Natural killer cell (primary cell): ENCODE measurements at regions not wholly inside any gene's neighbourhood (a gene's known extent, or its start where the extent isn't known, plus 50 kb on each side); places are given as distances from the start of the nearest gene placed in this dataset.
A peak's percentile ranks its signal among the peaks of the same experiment; 100 is the strongest.

Experiments used
- ATAC-seq, 3 donors: fragments of 150-1000 bp in 2 of 3; fragments of 200-7000 bp in 1 of 3; cut with Tn5 transposase; 1 replicate in 1 of 3; 2 replicates in 2 of 3; pipeline ENCODE4 v1.10.0; 2021; ENCODE audit warnings: mild to moderate bottlenecking in 2 of 3, moderate library complexity in 2 of 3
- DNase-seq, 2 donors: peaks; one replicate each; pipeline versions ENCODE4 v3.0.0 to v3.0.0-alpha.2; 2013 to 2021; ENCODE audit warnings: mixed read lengths in 1 of 2
- H3K27ac ChIP-seq: one replicate; pipeline ENCODE4 v1.5.1; 2013; ENCODE audit warnings: mild to moderate bottlenecking, low read length
- H3K27me3 ChIP-seq: one replicate; pipeline ENCODE4 v1.6.1; 2013; ENCODE audit warnings: low read length; ENCODE audit not compliant: control insufficient read depth, insufficient read depth
- H3K36me3 ChIP-seq: one replicate; pipeline ENCODE4 v1.6.1; 2013; ENCODE audit warnings: low read length; ENCODE audit not compliant: control insufficient read depth, insufficient read depth
- H3K4me1 ChIP-seq: one replicate; pipeline ENCODE4 v1.6.1; 2013; ENCODE audit warnings: low read length; ENCODE audit not compliant: control insufficient read depth, insufficient read depth
- H3K4me3 ChIP-seq: one replicate; pipeline ENCODE4 v1.5.1; 2013; ENCODE audit warnings: low read length
- H3K9me3 ChIP-seq: one replicate; pipeline ENCODE4 v1.6.1; 2013; ENCODE audit warnings: low read length; ENCODE audit not compliant: control insufficient read depth, insufficient read depth
- H3K27ac Mint-ChIP-seq, 2 donors: one replicate each; pipeline ENCODE4 v1.8.0; 2022; ENCODE audit warnings: mild to moderate bottlenecking in 2 of 2, mixed read lengths in 2 of 2, moderate library complexity in 1 of 2
- H3K27me3 Mint-ChIP-seq, 2 donors: one replicate each; pipeline ENCODE4 v1.8.0; 2022; ENCODE audit warnings: low read depth in 2 of 2, mixed read lengths in 2 of 2
- H3K36me3 Mint-ChIP-seq: one replicate; pipeline ENCODE4 v1.8.0; 2022; ENCODE audit warnings: mixed read lengths
- H3K4me1 Mint-ChIP-seq, 2 donors: one replicate each; pipeline ENCODE4 v1.8.0; 2022; ENCODE audit warnings: mixed read lengths in 2 of 2
- H3K4me3 Mint-ChIP-seq: one replicate; pipeline ENCODE4 v1.8.0; 2022; ENCODE audit warnings: mild to moderate bottlenecking, moderate library complexity, mixed read lengths
- H3K9me3 Mint-ChIP-seq, 2 donors: one replicate each; pipeline ENCODE4 v1.8.0; 2022; ENCODE audit warnings: mixed read lengths in 2 of 2
- WGBS: methylation state at CpG from one replicate; pipeline ENCODE4 v1.1.7; 2013; ENCODE audit warnings: missing lambda C conversion rate; ENCODE audit not compliant: insufficient coverage; 5-methylcytosine and 5-hydroxymethylcytosine counted together
- intact Hi-C: fragments of 100-400 bp; cut with micrococcal nuclease; formaldehyde crosslinking; loops from one replicate; pipeline ENCODE4 v1.14.2; 2022
- TF ChIP-seq, protein P1 (sequence below): fragments of 200-600 bp; IDR thresholded peaks from one replicate; pipeline ENCODE4 v1.8.0; 2022; ENCODE audit warnings: antibody characterized with exemption

DNA sequence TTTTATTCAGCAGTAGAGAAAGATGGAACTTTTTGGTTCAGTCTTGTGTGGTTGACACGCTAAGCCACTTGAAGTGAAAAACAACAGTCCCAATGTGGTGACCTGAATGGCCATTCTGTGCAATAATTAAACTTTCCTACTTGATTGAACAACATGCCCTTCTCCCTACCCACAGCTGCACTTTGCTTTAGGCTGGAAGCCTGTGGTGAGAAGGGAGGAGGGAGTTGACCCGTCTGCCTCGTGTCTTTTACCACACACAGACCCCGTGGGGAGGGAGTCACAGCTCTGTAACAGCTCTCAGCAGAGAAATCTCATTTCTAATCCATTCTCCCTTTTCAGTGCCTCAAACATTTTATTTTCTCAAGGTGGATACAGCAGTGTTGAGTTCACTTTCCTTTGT lies 138.2 kb upstream of the PKDCC start:
- Histone ChIP-seq H3K36me3 (no peaks in the 10 kb centered on the region), H3K4me3 (no peak overlapping the region), H3K27ac (no peak overlapping the region), H3K9me3 (no peaks in the 10 kb centered on the region), H3K27me3 (peaks cover 2% of the 10 kb centered on the region), H3K4me1 (no peaks in the 10 kb centered on the region)
- DNase-seq = no peak
- no peak overlapping the region for H3K4me3 Mint-ChIP-seq
- H3K9me3 Mint-ChIP-seq = no peaks in the 10 kb centered on the region
- H3K27me3 Mint-ChIP-seq = peaks cover 42 to 90% of the 10 kb centered on the region in 2 donors
- H3K27ac Mint-ChIP-seq = no peak overlapping the region
- no peaks in the 10 kb centered on the region for H3K36me3 Mint-ChIP-seq
- peak in 1 of 3 donors; percentile 30 for ATAC-seq
- 75% methylated on average over 1 of the region's 4 CpGs for WGBS
- TF ChIP-seq, protein P1, sequence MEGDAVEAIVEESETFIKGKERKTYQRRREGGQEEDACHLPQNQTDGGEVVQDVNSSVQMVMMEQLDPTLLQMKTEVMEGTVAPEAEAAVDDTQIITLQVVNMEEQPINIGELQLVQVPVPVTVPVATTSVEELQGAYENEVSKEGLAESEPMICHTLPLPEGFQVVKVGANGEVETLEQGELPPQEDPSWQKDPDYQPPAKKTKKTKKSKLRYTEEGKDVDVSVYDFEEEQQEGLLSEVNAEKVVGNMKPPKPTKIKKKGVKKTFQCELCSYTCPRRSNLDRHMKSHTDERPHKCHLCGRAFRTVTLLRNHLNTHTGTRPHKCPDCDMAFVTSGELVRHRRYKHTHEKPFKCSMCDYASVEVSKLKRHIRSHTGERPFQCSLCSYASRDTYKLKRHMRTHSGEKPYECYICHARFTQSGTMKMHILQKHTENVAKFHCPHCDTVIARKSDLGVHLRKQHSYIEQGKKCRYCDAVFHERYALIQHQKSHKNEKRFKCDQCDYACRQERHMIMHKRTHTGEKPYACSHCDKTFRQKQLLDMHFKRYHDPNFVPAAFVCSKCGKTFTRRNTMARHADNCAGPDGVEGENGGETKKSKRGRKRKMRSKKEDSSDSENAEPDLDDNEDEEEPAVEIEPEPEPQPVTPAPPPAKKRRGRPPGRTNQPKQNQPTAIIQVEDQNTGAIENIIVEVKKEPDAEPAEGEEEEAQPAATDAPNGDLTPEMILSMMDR = no peak
- H3K4me1 Mint-ChIP-seq = peaks cover 5 to 10% of the 10 kb centered on the region in 2 donors
- intact Hi-C loops = no loop called here

DNA sequence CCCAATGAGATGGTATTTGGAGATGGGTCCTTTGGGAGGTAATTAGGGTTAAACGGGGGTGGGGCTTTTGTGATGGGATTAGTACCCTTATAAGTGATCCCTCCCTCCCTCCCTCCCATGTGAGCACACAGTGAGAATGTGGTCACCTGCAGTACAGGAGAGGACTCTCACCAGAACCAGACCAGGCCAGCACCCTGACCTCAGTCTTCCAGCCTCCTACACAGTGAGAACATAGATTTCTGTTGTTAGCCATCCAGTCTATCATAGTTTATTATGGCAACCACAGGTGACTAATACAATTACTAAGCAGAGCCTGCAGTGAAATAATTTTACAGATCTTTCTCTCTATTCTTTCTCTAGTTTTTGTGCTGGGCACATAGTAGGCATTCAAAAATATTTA lies 137.7 kb upstream of the PKDCC start:
- DNase-seq (no peak), ATAC-seq (peak in 1 of 3 donors; percentile 48)
- H3K27ac ChIP-seq = no peak overlapping the region
- TF ChIP-seq, protein P1 = no peak
- no peak overlapping the region for H3K27ac Mint-ChIP-seq
- peaks cover 41 to 90% of the 10 kb centered on the region in 2 donors for H3K27me3 Mint-ChIP-seq
- intact Hi-C loops = no loop called here
- no peaks in the 10 kb centered on the region for H3K9me3 ChIP-seq
- no peaks in the 10 kb centered on the region for H3K36me3 Mint-ChIP-seq
- peaks cover 2% of the 10 kb centered on the region for H3K27me3 ChIP-seq
- peaks cover 5 to 10% of the 10 kb centered on the region in 2 donors for H3K4me1 Mint-ChIP-seq
- no peak overlapping the region for H3K4me3 ChIP-seq
- no peaks in the 10 kb centered on the region for H3K4me1 ChIP-seq
- H3K9me3 Mint-ChIP-seq = no peaks in the 10 kb centered on the region
- H3K4me3 Mint-ChIP-seq = no peak overlapping the region
- H3K36me3 ChIP-seq = no peaks in the 10 kb centered on the region
- WGBS = 80% methylated on average over 1 of the region's 1 CpG

DNA sequence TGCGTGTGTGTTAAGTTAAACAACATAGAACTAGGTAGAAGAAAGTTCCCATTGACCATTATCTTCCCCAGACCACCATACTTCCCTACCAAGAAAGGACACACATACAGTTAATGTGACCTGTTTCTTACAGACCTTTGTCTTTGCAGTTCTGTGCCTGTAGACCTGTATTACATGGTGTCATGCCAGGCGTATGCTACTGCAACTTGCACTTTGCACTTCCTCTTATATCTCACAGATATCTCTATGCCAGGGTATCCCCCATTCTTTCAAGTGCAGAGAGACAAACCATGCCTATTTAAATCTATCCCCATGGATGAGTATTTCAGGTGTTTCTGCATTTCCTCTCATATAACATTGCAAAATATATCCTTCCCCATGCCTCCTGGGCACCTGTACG lies 136.8 kb upstream of the PKDCC start:
- peaks cover 37 to 86% of the 10 kb centered on the region in 2 donors for H3K27me3 Mint-ChIP-seq
- no peaks in the 10 kb centered on the region for H3K36me3 Mint-ChIP-seq
- no peak for ATAC-seq
- H3K9me3 Mint-ChIP-seq = no peaks in the 10 kb centered on the region
- H3K4me3 Mint-ChIP-seq = no peak overlapping the region
- WGBS = 69% methylated on average over 2 of the region's 3 CpGs
- TF ChIP-seq, protein P1 = no peak
- intact Hi-C loops = no loop called here
- Histone ChIP-seq H3K27ac (no peak overlapping the region), H3K9me3 (no peaks in the 10 kb centered on the region), H3K4me1 (no peaks in the 10 kb centered on the region), H3K36me3 (no peaks in the 10 kb centered on the region), H3K4me3 (no peak overlapping the region), H3K27me3 (no peaks in the 10 kb centered on the region)
- H3K4me1 Mint-ChIP-seq = peaks cover 5 to 10% of the 10 kb centered on the region in 2 donors
- no peak overlapping the region for H3K27ac Mint-ChIP-seq
- no peak for DNase-seq

DNA sequence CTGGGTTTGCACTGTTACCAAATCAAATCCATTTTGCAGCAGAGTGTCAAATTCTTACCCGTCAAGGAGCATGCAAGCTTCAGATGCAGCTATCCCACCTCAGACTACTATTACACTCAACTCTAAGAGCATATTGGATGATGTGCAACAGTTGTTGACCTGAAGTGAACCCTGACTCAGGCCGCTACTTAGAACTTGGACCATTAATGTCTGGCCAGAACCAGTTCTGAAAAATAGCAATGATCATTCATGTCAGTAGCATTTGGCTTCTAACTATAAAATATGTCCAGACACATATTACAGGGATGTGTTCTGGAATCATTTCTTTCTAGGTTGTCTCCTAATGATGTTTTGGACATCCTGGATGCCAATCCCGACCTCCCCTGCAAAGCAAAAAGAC lies 135.5 kb upstream of the PKDCC start:
- 89% methylated on average over 3 of the region's 3 CpGs for WGBS
- Histone ChIP-seq H3K27me3 (no peaks in the 10 kb centered on the region), H3K9me3 (no peaks in the 10 kb centered on the region), H3K4me1 (no peaks in the 10 kb centered on the region), H3K4me3 (no peak overlapping the region), H3K27ac (no peak overlapping the region), H3K36me3 (no peaks in the 10 kb centered on the region)
- TF ChIP-seq, protein P1 = no peak
- Mint-ChIP-seq H3K4me1 (peaks cover 5 to 10% of the 10 kb centered on the region in 2 donors), H3K27ac (no peak overlapping the region), H3K9me3 (no peaks in the 10 kb centered on the region), H3K36me3 (no peaks in the 10 kb centered on the region), H3K4me3 (no peak overlapping the region), H3K27me3 (peaks cover 33 to 76% of the 10 kb centered on the region in 2 donors)
- DNase-seq (no peak), ATAC-seq (no peak)
- intact Hi-C loops = no loop called here
